DND-41 (cell line): ENCODE measurements at regions not wholly inside any gene's neighbourhood (a gene's known extent, or its start where the extent isn't known, plus 50 kb on each side); places are given as distances from the start of the nearest gene placed in this dataset.

ENCODE experiments used
- EZH2 ChIP-seq: IDR thresholded peaks from 3 replicates; pipeline ENCODE4 v1.6.1; 2012; ENCODE audit warnings: borderline replicate concordance, low read depth, mild to moderate bottlenecking, moderate library complexity, low read length, inconsistent platforms; ENCODE audit not compliant: severe bottlenecking
- TF ChIP-seq, protein P1 (sequence below): IDR thresholded peaks from 2 replicates; pipeline ENCODE4 v1.5.1; 2012; ENCODE audit warnings: borderline replicate concordance, low read length, moderate library complexity, mild to moderate bottlenecking; ENCODE audit not compliant: poor library complexity, severe bottlenecking; ENCODE audit errors: extremely low read depth

DNA sequence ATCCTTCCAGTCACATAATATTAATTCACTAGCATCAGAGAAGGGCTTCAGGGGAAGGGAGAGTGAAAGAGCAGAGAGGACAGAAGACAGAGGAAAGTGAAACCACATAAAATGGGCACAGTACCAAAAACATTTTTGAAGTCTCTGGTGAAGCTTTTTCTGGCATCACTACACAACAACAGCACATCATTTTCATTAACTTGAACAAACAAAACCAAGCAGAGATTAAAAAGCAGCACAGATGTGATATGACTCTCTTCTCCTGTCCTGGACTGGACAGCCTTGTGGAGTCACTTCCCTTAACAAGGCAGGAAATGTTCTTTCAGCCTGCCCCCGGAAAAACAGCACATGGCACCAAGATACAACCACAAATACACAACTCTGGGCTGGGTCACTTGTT, 112.0 kb downstream of the TSPAN8 start:
- TF ChIP-seq, protein P1, sequence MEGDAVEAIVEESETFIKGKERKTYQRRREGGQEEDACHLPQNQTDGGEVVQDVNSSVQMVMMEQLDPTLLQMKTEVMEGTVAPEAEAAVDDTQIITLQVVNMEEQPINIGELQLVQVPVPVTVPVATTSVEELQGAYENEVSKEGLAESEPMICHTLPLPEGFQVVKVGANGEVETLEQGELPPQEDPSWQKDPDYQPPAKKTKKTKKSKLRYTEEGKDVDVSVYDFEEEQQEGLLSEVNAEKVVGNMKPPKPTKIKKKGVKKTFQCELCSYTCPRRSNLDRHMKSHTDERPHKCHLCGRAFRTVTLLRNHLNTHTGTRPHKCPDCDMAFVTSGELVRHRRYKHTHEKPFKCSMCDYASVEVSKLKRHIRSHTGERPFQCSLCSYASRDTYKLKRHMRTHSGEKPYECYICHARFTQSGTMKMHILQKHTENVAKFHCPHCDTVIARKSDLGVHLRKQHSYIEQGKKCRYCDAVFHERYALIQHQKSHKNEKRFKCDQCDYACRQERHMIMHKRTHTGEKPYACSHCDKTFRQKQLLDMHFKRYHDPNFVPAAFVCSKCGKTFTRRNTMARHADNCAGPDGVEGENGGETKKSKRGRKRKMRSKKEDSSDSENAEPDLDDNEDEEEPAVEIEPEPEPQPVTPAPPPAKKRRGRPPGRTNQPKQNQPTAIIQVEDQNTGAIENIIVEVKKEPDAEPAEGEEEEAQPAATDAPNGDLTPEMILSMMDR, result no peak
- no peak for TF ChIP-seq EZH2
